ENCODE measurements at regions not wholly inside any gene's neighbourhood (a gene's known extent, or its start where the extent isn't known, plus 50 kb on each side); places are given as distances from the start of the nearest gene placed in this dataset.

DNA sequence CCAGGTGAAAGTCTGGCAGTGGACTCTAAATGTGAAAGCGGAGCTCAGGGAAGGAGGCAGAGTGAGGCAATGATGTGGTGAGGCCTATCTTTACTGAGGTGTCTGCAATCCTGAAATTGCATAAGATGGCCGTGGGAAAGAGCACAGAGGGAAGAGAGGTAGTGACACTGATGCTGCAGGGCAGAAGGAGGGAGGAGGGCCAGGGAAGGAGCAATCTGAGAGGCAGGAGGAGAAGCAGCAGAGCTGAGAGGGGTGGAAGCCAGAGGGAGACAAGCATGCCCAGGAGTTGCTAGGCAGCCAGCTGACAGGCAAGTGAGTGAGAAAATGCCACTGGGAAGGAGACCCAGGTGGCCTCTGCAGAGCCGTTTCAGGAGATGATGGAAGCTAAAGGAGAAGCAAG is 97.4 kb upstream of the CNR1 start:
- TF ChIP-seq MYC (IDR thresholded peaks at IDR 0.05; ENCODE audit: insufficient read depth, insufficient read length, insufficient replicate concordance, low read length, severe bottlenecking): no peak
- TF ChIP-seq, protein P1, sequence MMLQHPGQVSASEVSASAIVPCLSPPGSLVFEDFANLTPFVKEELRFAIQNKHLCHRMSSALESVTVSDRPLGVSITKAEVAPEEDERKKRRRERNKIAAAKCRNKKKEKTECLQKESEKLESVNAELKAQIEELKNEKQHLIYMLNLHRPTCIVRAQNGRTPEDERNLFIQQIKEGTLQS (IDR thresholded peaks at IDR 0.05; ENCODE audit: borderline replicate concordance, extremely low read depth, low read depth, low read length): no peak
- TF ChIP-seq JUNB (IDR thresholded peaks at IDR 0.05): no peak
- TF ChIP-seq CHD2 (IDR thresholded peaks at IDR 0.05; ENCODE audit: borderline replicate concordance, low read depth, low read length): no peak
- no peak for TF ChIP-seq MTA2 (IDR thresholded peaks at IDR 0.05; ENCODE audit: low read depth)
- TF ChIP-seq, protein P2, sequence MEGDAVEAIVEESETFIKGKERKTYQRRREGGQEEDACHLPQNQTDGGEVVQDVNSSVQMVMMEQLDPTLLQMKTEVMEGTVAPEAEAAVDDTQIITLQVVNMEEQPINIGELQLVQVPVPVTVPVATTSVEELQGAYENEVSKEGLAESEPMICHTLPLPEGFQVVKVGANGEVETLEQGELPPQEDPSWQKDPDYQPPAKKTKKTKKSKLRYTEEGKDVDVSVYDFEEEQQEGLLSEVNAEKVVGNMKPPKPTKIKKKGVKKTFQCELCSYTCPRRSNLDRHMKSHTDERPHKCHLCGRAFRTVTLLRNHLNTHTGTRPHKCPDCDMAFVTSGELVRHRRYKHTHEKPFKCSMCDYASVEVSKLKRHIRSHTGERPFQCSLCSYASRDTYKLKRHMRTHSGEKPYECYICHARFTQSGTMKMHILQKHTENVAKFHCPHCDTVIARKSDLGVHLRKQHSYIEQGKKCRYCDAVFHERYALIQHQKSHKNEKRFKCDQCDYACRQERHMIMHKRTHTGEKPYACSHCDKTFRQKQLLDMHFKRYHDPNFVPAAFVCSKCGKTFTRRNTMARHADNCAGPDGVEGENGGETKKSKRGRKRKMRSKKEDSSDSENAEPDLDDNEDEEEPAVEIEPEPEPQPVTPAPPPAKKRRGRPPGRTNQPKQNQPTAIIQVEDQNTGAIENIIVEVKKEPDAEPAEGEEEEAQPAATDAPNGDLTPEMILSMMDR (IDR thresholded peaks at IDR 0.05 in 2 of 3, conservative IDR thresholded peaks at IDR 0.05 in 1 of 3; ENCODE audit: control insufficient read depth in 2 of 3, extremely low read depth in 1 of 3, insufficient read depth in 1 of 3, low read depth in 3 of 3, low read length in 3 of 3): no peak
- no peak for TF ChIP-seq TAF1 (IDR thresholded peaks at IDR 0.05; ENCODE audit: borderline replicate concordance, low read depth, low read length)
